ENCODE measurements at regions not wholly inside any gene's neighbourhood (a gene's known extent, or its start where the extent isn't known, plus 50 kb on each side); places are given as distances from the start of the nearest gene placed in this dataset.

GRCh38 chr1:157356601-157357000, 195.7 kb downstream of the FCRL5 start:
- H3K4me3 Mint-ChIP-seq = no peak overlapping the region
- H3K27me3 Mint-ChIP-seq (ENCODE audit: low read depth in 3 of 3) = peaks cover 3 to 8% (median 4%) of the 10 kb centered on the region in 3 donors
- no peak overlapping the region for H3K4me3 ChIP-seq (replicated peaks in 1 of 3; ENCODE audit: low read depth in 2 of 3, low read length in 3 of 3)
- no peaks in the 10 kb centered on the region for H3K9me3 ChIP-seq (replicated peaks in 1 of 2; ENCODE audit: control insufficient read depth in 1 of 2, insufficient read depth in 1 of 2, low read length in 2 of 2)
- H3K9ac ChIP-seq (ENCODE audit: insufficient read depth, low read length, poor library complexity, severe bottlenecking) = no peak overlapping the region
- no peaks in the 10 kb centered on the region for H3K36me3 Mint-ChIP-seq
- H3K4me1 ChIP-seq (ENCODE audit: control insufficient read depth in 1 of 2, insufficient read depth in 2 of 2, low read length in 2 of 2) = peaks cover 7 to 8% of the 10 kb centered on the region in 2 donors
- peaks cover 14% of the 10 kb centered on the region for H3K4me1 Mint-ChIP-seq
- H3K27ac Mint-ChIP-seq = no peak overlapping the region
- H4K20me1 ChIP-seq (ENCODE audit: insufficient read depth, low read length) = no peaks in the 10 kb centered on the region
- H3K79me2 ChIP-seq (ENCODE audit: insufficient read depth, low read length) = no peaks in the 10 kb centered on the region
- no peaks in the 10 kb centered on the region for H3K36me3 ChIP-seq (replicated peaks in 1 of 2; ENCODE audit: control insufficient read depth in 1 of 2, insufficient read depth in 2 of 2, low read length in 2 of 2)
- H3K27ac ChIP-seq (ENCODE audit: low read depth in 1 of 2, low read length in 2 of 2) = no peak overlapping the region
- TF ChIP-seq, protein P1, sequence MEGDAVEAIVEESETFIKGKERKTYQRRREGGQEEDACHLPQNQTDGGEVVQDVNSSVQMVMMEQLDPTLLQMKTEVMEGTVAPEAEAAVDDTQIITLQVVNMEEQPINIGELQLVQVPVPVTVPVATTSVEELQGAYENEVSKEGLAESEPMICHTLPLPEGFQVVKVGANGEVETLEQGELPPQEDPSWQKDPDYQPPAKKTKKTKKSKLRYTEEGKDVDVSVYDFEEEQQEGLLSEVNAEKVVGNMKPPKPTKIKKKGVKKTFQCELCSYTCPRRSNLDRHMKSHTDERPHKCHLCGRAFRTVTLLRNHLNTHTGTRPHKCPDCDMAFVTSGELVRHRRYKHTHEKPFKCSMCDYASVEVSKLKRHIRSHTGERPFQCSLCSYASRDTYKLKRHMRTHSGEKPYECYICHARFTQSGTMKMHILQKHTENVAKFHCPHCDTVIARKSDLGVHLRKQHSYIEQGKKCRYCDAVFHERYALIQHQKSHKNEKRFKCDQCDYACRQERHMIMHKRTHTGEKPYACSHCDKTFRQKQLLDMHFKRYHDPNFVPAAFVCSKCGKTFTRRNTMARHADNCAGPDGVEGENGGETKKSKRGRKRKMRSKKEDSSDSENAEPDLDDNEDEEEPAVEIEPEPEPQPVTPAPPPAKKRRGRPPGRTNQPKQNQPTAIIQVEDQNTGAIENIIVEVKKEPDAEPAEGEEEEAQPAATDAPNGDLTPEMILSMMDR (IDR thresholded peaks at IDR 0.05) = no peak
- H2AFZ ChIP-seq (ENCODE audit: insufficient read depth, low read depth, low read length, poor library complexity, severe bottlenecking) = no peak overlapping the region
- intact Hi-C loops (cut with micrococcal nuclease) = no loop called here
- no peak for DNase-seq
- no peaks in the 10 kb centered on the region for H3K27me3 ChIP-seq (ENCODE audit: control insufficient read depth in 2 of 2, insufficient read depth in 2 of 2, low read length in 2 of 2)
- 100% methylated on average over 1 of the region's 3 CpGs for WGBS (ENCODE audit: insufficient coverage)
- H3K9me3 Mint-ChIP-seq = peaks cover 0 to 1% (median 0%) of the 10 kb centered on the region in 7 donors
- H3K4me2 ChIP-seq (replicated peaks; ENCODE audit: extremely low read depth, low read length, poor library complexity, severe bottlenecking) = no peak overlapping the region

DNA sequence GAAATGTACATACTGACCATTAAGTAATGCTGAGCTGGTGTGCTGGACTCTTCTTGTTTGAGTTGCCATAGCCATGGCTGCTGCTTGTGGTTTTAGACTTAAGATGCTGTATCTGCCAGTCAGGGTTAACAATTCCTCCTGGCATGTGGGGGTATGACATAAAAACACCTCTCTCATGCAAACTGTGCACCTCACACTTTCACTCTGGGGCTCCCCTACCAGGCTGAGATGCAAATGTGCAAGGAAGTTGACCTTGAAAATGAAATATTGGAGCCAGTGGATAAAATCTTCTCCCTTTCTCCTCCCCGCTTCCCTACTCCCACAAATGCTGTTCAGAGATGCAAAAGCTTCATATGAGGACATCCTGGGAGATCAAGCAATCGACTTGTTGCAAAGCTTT, 198.8 kb downstream of the FCRL5 start:
- peaks cover 4 to 5% (median 4%) of the 10 kb centered on the region in 3 donors for H3K27me3 Mint-ChIP-seq (ENCODE audit: low read depth in 3 of 3)
- intact Hi-C loops (cut with micrococcal nuclease) = no loop called here

More for the DNA sequence above, 198.8 kb downstream of the FCRL5 start:
- TF ChIP-seq, protein P1 (IDR thresholded peaks at IDR 0.05) = no peak
- H3K4me1 ChIP-seq (ENCODE audit: control insufficient read depth in 1 of 2, insufficient read depth in 2 of 2, low read length in 2 of 2) = no peaks in the 10 kb centered on the region
- H3K27me3 ChIP-seq (ENCODE audit: control insufficient read depth in 2 of 2, insufficient read depth in 2 of 2, low read length in 2 of 2) = no peaks in the 10 kb centered on the region
- H3K4me1 Mint-ChIP-seq = peaks cover 2% of the 10 kb centered on the region
- H3K9me3 Mint-ChIP-seq = peaks cover 0 to 5% (median 2%) of the 10 kb centered on the region in 7 donors
- no peak overlapping the region for H3K9ac ChIP-seq (ENCODE audit: insufficient read depth, low read length, poor library complexity, severe bottlenecking)
- H4K20me1 ChIP-seq (ENCODE audit: insufficient read depth, low read length) = no peaks in the 10 kb centered on the region
- H3K4me3 Mint-ChIP-seq = no peak overlapping the region
- H3K79me2 ChIP-seq (ENCODE audit: insufficient read depth, low read length) = no peaks in the 10 kb centered on the region
- DNase-seq = no peak
- H3K36me3 ChIP-seq (replicated peaks in 1 of 2; ENCODE audit: control insufficient read depth in 1 of 2, insufficient read depth in 2 of 2, low read length in 2 of 2) = no peaks in the 10 kb centered on the region
- H3K4me3 ChIP-seq (replicated peaks in 1 of 3; ENCODE audit: low read depth in 2 of 3, low read length in 3 of 3) = no peak overlapping the region
- H3K27ac ChIP-seq (ENCODE audit: low read depth in 1 of 2, low read length in 2 of 2) = no peak overlapping the region
- H3K4me2 ChIP-seq (replicated peaks; ENCODE audit: extremely low read depth, low read length, poor library complexity, severe bottlenecking) = no peak overlapping the region
- H2AFZ ChIP-seq (ENCODE audit: insufficient read depth, low read depth, low read length, poor library complexity, severe bottlenecking) = no peak overlapping the region
- no peaks in the 10 kb centered on the region for H3K9me3 ChIP-seq (replicated peaks in 1 of 2; ENCODE audit: control insufficient read depth in 1 of 2, insufficient read depth in 1 of 2, low read length in 2 of 2)
- no peaks in the 10 kb centered on the region for H3K36me3 Mint-ChIP-seq
- no peak overlapping the region for H3K27ac Mint-ChIP-seq
- WGBS (ENCODE audit: insufficient coverage) = 96% methylated on average over 2 of the region's 2 CpGs

Data from CD14-positive monocyte (primary cell).